ENCODE measurements at regions not wholly inside any gene's neighbourhood (a gene's known extent, or its start where the extent isn't known, plus 50 kb on each side); places are given as distances from the start of the nearest gene placed in this dataset.

DNA sequence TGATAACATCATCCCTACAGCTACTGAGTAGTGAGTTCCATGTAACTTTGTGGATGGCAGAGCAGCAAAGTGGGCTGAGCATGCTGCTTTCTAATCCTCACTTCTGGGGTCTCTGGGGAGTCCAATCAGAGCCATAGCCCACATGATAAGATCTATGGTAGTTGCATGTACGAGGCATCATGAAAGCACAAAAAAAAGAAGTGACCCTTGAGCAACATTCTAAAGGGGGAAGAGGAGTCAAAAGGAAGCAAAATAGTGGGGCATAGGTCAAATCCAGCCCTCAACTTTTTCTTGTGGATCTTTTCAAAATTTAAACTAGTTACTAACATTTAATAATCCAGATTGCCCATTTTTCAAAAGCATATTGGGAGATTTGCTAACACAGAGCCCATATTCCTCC lies 208.5 kb upstream of the TOX3 start:
- TF ChIP-seq POLR2A (IDR thresholded peaks at IDR 0.05) (no peak), CTCF (IDR thresholded peaks at IDR 0.05) (no peak), EP300 (IDR thresholded peaks at IDR 0.05; ENCODE audit: low read depth) (no peak), POLR2AphosphoS5 (IDR thresholded peaks at IDR 0.05) (no peak)

Measured in transverse colon (tissue), 4 donors.